Peyer's patch (tissue), 4 donors: ENCODE measurements at regions not wholly inside any gene's neighbourhood (a gene's known extent, or its start where the extent isn't known, plus 50 kb on each side); places are given as distances from the start of the nearest gene placed in this dataset.
A peak's percentile ranks its signal among the peaks of the same experiment; 100 is the strongest.
"Not testable (repeated sequence)": the region's sequence is repeated elsewhere in the genome, so short reads cannot be mapped to it uniquely, and the experiment has no call there.

ENCODE experiments used
- DNase-seq, 3 donors: peaks; one replicate each; pipeline ENCODE4 v3.0.0-alpha.2; 2017 to 2019
- H3K27ac ChIP-seq, 4 donors: fragments of 200-600 bp; sonication (generic); one replicate each; pipeline ENCODE4 v1.5.1; 2016 to 2019
- H3K27me3 ChIP-seq, 2 donors: fragments of 200-600 bp; sonication (generic); one replicate each; pipeline ENCODE4 v1.5.1; 2019
- H3K36me3 ChIP-seq, 3 donors: fragments of 200-600 bp; sonication (generic); one replicate each; pipeline ENCODE4 v1.5.1; 2016 to 2019
- H3K4me1 ChIP-seq, 4 donors: fragments of 200-600 bp; sonication (generic); one replicate each; pipeline ENCODE4 v1.5.1; 2016 to 2019
- H3K4me3 ChIP-seq, 4 donors: fragments of 200-600 bp; sonication (generic); 1 replicate in 3 of 4; 2 replicates in 1 of 4; pipeline ENCODE4 v1.5.1; 2016 to 2019; ENCODE audit warnings: mild to moderate bottlenecking in 1 of 4
- H3K9me3 ChIP-seq, 4 donors: fragments of 200-600 bp; sonication (generic); one replicate each; pipeline ENCODE4 v1.5.1; 2016 to 2019; ENCODE audit warnings: mild to moderate bottlenecking in 1 of 4
- POLR2A ChIP-seq, 2 donors: fragments of 450-650 bp; IDR thresholded peaks; one replicate each; pipeline ENCODE4 v1.5.1; 2017; ENCODE audit warnings: antibody characterized with exemption in 2 of 2, mild to moderate bottlenecking in 2 of 2, moderate library complexity in 2 of 2
- small RNA-seq, 2 donors: library from RNA; depleted of rRNA; stranded (forward); fragments of <200 nt; gene quantifications; one replicate each; pipeline ENCODE3, GENCODE V24; 2016
- TF ChIP-seq, protein P1 (sequence below), 6 experiments: fragments of 450-650 bp in 4 of 6; fragments of 200-600 bp in 2 of 6; sonication (generic) in 1 of 6; IDR thresholded peaks; one replicate each; pipeline ENCODE4 v1.5.1; 2017 to 2019; ENCODE audit warnings: antibody characterized with exemption in 6 of 6, mild to moderate bottlenecking in 3 of 6, moderate library complexity in 1 of 6

- H3K36me3 ChIP-seq, H3K27me3 ChIP-seq, H3K4me3 ChIP-seq, DNase-seq, H3K9me3 ChIP-seq, H3K27ac ChIP-seq, H3K4me1 ChIP-seq: not testable (repeated sequence)
These were observed 653.4 kb downstream of the TGIF2LX start for GRCh38 chrX:90575155-90575554.

DNA sequence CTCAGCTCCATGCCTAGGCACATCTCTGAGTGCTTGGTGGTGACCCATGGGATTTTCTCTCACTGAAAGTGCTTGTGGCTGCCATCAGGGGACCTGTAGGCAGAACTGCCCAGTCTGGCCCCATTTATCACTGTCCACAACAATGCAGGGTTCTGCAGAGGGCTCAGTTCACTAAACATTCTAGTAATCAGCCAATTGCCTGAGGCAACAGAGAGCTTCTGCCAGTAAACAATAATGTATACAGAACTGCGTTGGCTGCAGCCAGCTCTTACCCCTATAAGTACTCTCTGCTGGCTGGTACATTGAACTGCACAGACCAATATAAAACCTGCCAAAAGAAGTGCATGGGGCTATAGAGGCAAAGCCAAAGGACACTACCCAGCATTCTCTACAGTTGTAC, 680.2 kb downstream of the TGIF2LX start:
- H3K9me3 ChIP-seq, H3K36me3 ChIP-seq, H3K4me3 ChIP-seq, H3K27me3 ChIP-seq, H3K27ac ChIP-seq, H3K4me1 ChIP-seq, DNase-seq: not testable (repeated sequence)

DNA sequence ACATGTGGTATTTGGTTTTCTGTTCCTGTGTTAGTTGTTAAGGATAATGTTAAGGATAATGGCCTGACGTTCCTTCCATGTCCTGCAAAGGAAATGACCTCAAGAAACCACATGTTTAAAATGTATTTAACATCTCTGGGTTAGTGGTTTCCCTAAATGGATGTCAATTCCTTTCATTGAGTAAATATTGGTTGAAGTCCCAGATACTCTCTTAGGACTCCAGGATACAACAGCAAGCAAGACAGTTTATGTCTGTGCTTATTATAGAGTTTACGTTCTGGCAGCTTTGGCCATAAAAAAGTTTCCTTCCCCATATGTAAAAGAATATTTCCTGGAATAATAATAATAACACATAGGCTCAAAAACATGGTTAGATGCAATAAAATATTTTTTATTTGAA, 684.0 kb downstream of the TGIF2LX start:
- not testable (repeated sequence) for H3K4me1 ChIP-seq, H3K9me3 ChIP-seq, H3K27me3 ChIP-seq, H3K27ac ChIP-seq, H3K4me3 ChIP-seq, H3K36me3 ChIP-seq, DNase-seq

GRCh38 chrX:90617710-90618325, 696.1 kb downstream of the TGIF2LX start:
- TF ChIP-seq POLR2A (IDR thresholded peaks at IDR 0.05), result no peak
- TF ChIP-seq, protein P1, sequence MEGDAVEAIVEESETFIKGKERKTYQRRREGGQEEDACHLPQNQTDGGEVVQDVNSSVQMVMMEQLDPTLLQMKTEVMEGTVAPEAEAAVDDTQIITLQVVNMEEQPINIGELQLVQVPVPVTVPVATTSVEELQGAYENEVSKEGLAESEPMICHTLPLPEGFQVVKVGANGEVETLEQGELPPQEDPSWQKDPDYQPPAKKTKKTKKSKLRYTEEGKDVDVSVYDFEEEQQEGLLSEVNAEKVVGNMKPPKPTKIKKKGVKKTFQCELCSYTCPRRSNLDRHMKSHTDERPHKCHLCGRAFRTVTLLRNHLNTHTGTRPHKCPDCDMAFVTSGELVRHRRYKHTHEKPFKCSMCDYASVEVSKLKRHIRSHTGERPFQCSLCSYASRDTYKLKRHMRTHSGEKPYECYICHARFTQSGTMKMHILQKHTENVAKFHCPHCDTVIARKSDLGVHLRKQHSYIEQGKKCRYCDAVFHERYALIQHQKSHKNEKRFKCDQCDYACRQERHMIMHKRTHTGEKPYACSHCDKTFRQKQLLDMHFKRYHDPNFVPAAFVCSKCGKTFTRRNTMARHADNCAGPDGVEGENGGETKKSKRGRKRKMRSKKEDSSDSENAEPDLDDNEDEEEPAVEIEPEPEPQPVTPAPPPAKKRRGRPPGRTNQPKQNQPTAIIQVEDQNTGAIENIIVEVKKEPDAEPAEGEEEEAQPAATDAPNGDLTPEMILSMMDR (IDR thresholded peaks at IDR 0.05), result no peak
- Histone ChIP-seq H3K27ac (no peak overlapping the region), H3K9me3 (no peaks in the 10 kb centered on the region), H3K36me3 (no peaks in the 10 kb centered on the region), H3K4me3 (no peak overlapping the region), H3K27me3 (no peaks in the 10 kb centered on the region), H3K4me1 (no peaks in the 10 kb centered on the region)
- peak in 1 of 3 donors; percentile 19 for DNase-seq

DNA sequence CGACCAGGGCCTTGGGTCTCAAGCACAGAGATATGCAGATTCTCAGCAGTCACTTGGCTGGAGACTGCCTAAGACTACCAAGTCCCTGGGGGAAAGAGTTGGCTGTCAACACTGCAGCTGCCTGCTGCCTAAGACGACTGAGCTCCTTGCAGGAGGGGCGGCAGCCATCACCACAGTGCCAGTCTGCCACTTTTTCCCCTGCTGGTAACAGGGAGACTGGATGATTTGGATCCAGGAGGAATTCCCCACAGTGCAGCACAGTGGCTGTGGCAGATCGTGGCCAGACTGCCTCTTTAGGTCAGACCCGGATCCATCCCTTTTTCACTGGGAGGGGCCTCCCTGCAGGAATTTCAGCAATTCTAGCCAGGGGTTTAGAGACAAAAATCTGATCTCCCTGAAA, 743.5 kb downstream of the TGIF2LX start:
- H3K9me3 ChIP-seq, DNase-seq: not testable (repeated sequence)

GRCh38 chrX:90713552-90713951, 721.1 kb upstream of the PABPC5 start:
- not testable (repeated sequence) for DNase-seq, H3K36me3 ChIP-seq, H3K27ac ChIP-seq, H3K27me3 ChIP-seq, H3K4me3 ChIP-seq, H3K4me1 ChIP-seq, H3K9me3 ChIP-seq

More for the DNA sequence above, 743.5 kb downstream of the TGIF2LX start:
- not testable (repeated sequence) for H3K36me3 ChIP-seq, H3K4me3 ChIP-seq, H3K27me3 ChIP-seq, H3K27ac ChIP-seq, H3K4me1 ChIP-seq

- not testable (repeated sequence) for H3K9me3 ChIP-seq, H3K36me3 ChIP-seq, H3K4me1 ChIP-seq, H3K27me3 ChIP-seq, H3K27ac ChIP-seq, H3K4me3 ChIP-seq, DNase-seq
These were observed 697.1 kb upstream of the PABPC5 start for GRCh38 chrX:90737555-90737954.

DNA sequence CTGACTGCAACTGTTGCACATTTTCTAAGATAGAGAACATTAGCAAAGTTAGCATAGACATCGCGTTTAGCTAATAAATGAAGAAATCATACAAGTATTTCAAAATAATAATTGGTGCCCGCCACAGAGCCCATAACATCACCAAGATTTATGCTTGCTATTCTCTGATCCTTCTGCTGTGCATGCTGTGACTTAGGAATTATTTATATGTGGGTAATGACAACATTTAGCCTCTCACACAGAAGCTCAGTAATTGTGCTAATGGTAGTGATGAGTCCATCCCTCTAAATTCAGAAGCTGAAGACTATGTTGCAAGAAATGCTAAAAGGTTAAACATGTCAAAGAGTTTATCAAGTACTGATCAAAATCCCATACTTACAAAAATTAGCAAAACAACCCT, 677.0 kb upstream of the PABPC5 start:
- not testable (repeated sequence) for H3K27ac ChIP-seq, H3K27me3 ChIP-seq, H3K4me3 ChIP-seq, H3K36me3 ChIP-seq, H3K4me1 ChIP-seq, DNase-seq, H3K9me3 ChIP-seq

DNA sequence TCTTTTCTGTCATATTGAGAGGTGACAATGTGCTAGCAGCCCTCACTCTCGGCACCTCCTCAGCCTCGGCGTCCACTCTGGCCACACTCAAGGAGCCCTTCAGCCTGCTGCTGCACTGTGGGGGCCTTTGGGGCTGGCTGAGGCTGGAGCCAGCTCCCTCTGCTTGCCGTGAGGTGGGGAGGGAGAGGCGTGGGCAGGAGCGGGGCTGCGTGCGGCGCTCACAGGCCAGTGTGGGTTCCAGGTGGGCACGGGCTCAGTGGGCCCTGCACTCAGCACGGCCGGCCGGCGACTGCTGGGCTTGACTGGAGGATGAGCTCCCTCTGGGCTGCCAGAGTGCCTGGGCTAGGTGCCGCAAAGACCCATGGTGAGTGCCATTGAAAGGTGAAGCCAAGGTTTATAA, 669.2 kb upstream of the PABPC5 start:
- H3K4me1 ChIP-seq, H3K4me3 ChIP-seq, H3K27ac ChIP-seq, H3K9me3 ChIP-seq, DNase-seq, H3K36me3 ChIP-seq, H3K27me3 ChIP-seq: not testable (repeated sequence)

GRCh38 chrX:90780286-90780789, 654.3 kb upstream of the PABPC5 start:
- H3K4me1 ChIP-seq, H3K27me3 ChIP-seq, DNase-seq, H3K36me3 ChIP-seq, H3K27ac ChIP-seq, H3K9me3 ChIP-seq, H3K4me3 ChIP-seq: not testable (repeated sequence)

Small RNAs in the stretch of these regions (small RNA-seq; reads per million reads assigned to genes)
- 0 reads per million in 2 donors for gene RNU6-555P
